Neuronal stem cell (in vitro differentiated cells): ENCODE measurements at regions not wholly inside any gene's neighbourhood (a gene's known extent, or its start where the extent isn't known, plus 50 kb on each side); places are given as distances from the start of the nearest gene placed in this dataset.
"Not testable (repeated sequence)": the region's sequence is repeated elsewhere in the genome, so short reads cannot be mapped to it uniquely, and the experiment has no call there.

Experiments used
- DNase-seq: peaks from one replicate; pipeline ENCODE4 v3.0.0-alpha.2; 2013; ENCODE audit warnings: low spot score
- H2AFZ ChIP-seq: one replicate; pipeline ENCODE4 v1.6.1; 2013; ENCODE audit warnings: mild to moderate bottlenecking, low read length, inconsistent platforms
- H2AK5ac ChIP-seq: 2 replicates; pipeline ENCODE4 v1.6.1; 2013; ENCODE audit warnings: low read depth, mild to moderate bottlenecking, inconsistent platforms, low read length, moderate library complexity, mixed read lengths
- H2BK120ac ChIP-seq: 2 replicates; pipeline ENCODE4 v1.6.1; 2013; ENCODE audit warnings: low read depth, mild to moderate bottlenecking, inconsistent platforms, low read length, moderate library complexity, mixed read lengths
- H2BK12ac ChIP-seq: one replicate; pipeline ENCODE4 v1.6.1; 2013; ENCODE audit warnings: low read length, inconsistent platforms
- H2BK15ac ChIP-seq: 2 replicates; pipeline ENCODE4 v1.6.1; 2013; ENCODE audit warnings: mild to moderate bottlenecking, low read length, inconsistent platforms, mixed read lengths
- H2BK5ac ChIP-seq: one replicate; pipeline ENCODE4 v1.6.1; 2013; ENCODE audit warnings: inconsistent platforms, mild to moderate bottlenecking, low read length, moderate library complexity
- H3K14ac ChIP-seq: one replicate; pipeline ENCODE4 v1.6.1; 2013; ENCODE audit warnings: low read length, inconsistent platforms
- H3K18ac ChIP-seq: 2 replicates; pipeline ENCODE4 v1.6.1; 2013; ENCODE audit warnings: low read length, inconsistent platforms
- H3K23ac ChIP-seq: 2 replicates; pipeline ENCODE4 v1.6.1; 2013; ENCODE audit warnings: low read depth, mild to moderate bottlenecking, mixed read lengths, low read length, inconsistent platforms; ENCODE audit not compliant: poor library complexity
- H3K27ac ChIP-seq: replicated peaks from 3 replicates; pipeline ENCODE4 v1.5.1; 2013; ENCODE audit warnings: low read length, inconsistent platforms
- H3K27me3 ChIP-seq, 3 experiments: 2 replicates each; pipeline ENCODE4 v1.6.1; 2013; ENCODE audit warnings: low read length in 3 of 3, mild to moderate bottlenecking in 2 of 3, inconsistent platforms in 1 of 3, low read depth in 1 of 3, mixed read lengths in 1 of 3, moderate library complexity in 1 of 3; ENCODE audit not compliant: control insufficient read depth in 3 of 3, insufficient read depth in 3 of 3
- H3K36me3 ChIP-seq, 2 donors: replicated peaks in 1 of 2; 2 replicates each; pipeline ENCODE4 v1.6.1; 2013; ENCODE audit warnings: low read length in 2 of 2; ENCODE audit not compliant: control insufficient read depth in 2 of 2, insufficient read depth in 2 of 2
- H3K4ac ChIP-seq: 2 replicates; pipeline ENCODE4 v1.6.1; 2013; ENCODE audit warnings: inconsistent platforms, mild to moderate bottlenecking, low read length, moderate library complexity
- H3K4me1 ChIP-seq, 2 donors: 1 replicate in 1 of 2; 2 replicates in 1 of 2; pipeline ENCODE4 v1.6.1; 2013; ENCODE audit warnings: low read length in 2 of 2, low read depth in 1 of 2; ENCODE audit not compliant: control insufficient read depth in 2 of 2, insufficient read depth in 1 of 2
- H3K4me2 ChIP-seq: one replicate; pipeline ENCODE4 v1.6.1; 2013; ENCODE audit warnings: mild to moderate bottlenecking, low read length, inconsistent platforms; ENCODE audit not compliant: insufficient read depth, poor library complexity, severe bottlenecking
- H3K4me3 ChIP-seq, 2 donors: 2 replicates each; pipeline ENCODE4 v1.5.1; 2013; ENCODE audit warnings: low read length in 2 of 2, mild to moderate bottlenecking in 2 of 2, inconsistent platforms in 1 of 2, moderate library complexity in 1 of 2
- H3K79me1 ChIP-seq: one replicate; pipeline ENCODE4 v1.6.1; 2013; ENCODE audit warnings: low read depth, mild to moderate bottlenecking, inconsistent platforms, low read length, moderate library complexity
- H3K9ac ChIP-seq: one replicate; pipeline ENCODE4 v1.6.1; 2013; ENCODE audit warnings: mild to moderate bottlenecking, low read depth, low read length, inconsistent platforms; ENCODE audit not compliant: poor library complexity
- H3K9me3 ChIP-seq, 2 donors: replicated peaks in 1 of 2; 2 replicates each; pipeline versions ENCODE3 to v1.6.1; 2013; ENCODE audit warnings: low read length in 2 of 2, mild to moderate bottlenecking in 2 of 2, inconsistent platforms in 1 of 2, low read depth in 1 of 2, mixed read lengths in 1 of 2, moderate library complexity in 1 of 2; ENCODE audit not compliant: control insufficient read depth in 2 of 2, insufficient read depth in 1 of 2
- H4K8ac ChIP-seq: one replicate; pipeline ENCODE4 v1.6.1; 2013; ENCODE audit warnings: low read depth, mild to moderate bottlenecking, inconsistent platforms, low read length, moderate library complexity
- H4K91ac ChIP-seq: one replicate; pipeline ENCODE4 v1.6.1; 2013; ENCODE audit warnings: low read length, low read depth, mild to moderate bottlenecking, inconsistent platforms; ENCODE audit not compliant: poor library complexity
- WGBS, 2 donors: extraction: QIAGEN DNeasy Blood & Tissue Kit; methylation state at CpG; one replicate each; pipeline ENCODE4 v1.1.7; 2013; ENCODE audit warnings: missing lambda C conversion rate in 2 of 2, mixed read lengths in 1 of 2; ENCODE audit not compliant: insufficient read length in 2 of 2, insufficient replicate concordance in 1 of 2; ENCODE audit errors: extremely low coverage in 2 of 2; 5-methylcytosine and 5-hydroxymethylcytosine counted together

- no CpG with 5 or more reads among the region's 9 CpGs for WGBS, 2 donors
- Histone ChIP-seq H3K18ac (peak overlapping the region; percentile 1), H3K14ac (no peak overlapping the region), H3K9ac (no peak overlapping the region), H3K9me3 (no peaks in the 10 kb centered on the region), H3K4me2 (no peak overlapping the region), H4K8ac (no peak overlapping the region), H3K27ac (no peak overlapping the region), H3K23ac (no peak overlapping the region), H2AK5ac (no peak overlapping the region), H3K4ac (no peak overlapping the region), H3K79me1 (peaks cover 2% of the 10 kb centered on the region), H3K4me3 (no peak overlapping the region), H2BK120ac (no peak overlapping the region), H2BK15ac (peak overlapping the region; percentile 58), H2AFZ (no peak overlapping the region), H4K91ac (no peak overlapping the region), H3K4me1 (peaks cover 0 to 2% of the 10 kb centered on the region in 2 donors), H2BK5ac (no peak overlapping the region), H2BK12ac (no peak overlapping the region), H3K27me3 (peaks cover 0 to 13% (median 0%) of the 10 kb centered on the region in 3 experiments), H3K36me3 (no peaks in the 10 kb centered on the region)
- no peak for DNase-seq
Measured at GRCh38 chr1:10920063-10920626, 92.3 kb upstream of the TARDBP start.

GRCh38 chr1:10922315-10923060, 90.0 kb upstream of the TARDBP start:
- H2AK5ac ChIP-seq, H4K91ac ChIP-seq, H3K14ac ChIP-seq, H3K4me1 ChIP-seq, H2BK15ac ChIP-seq, H2BK5ac ChIP-seq, H2BK120ac ChIP-seq, H3K4me3 ChIP-seq, H2BK12ac ChIP-seq, H3K79me1 ChIP-seq, H4K8ac ChIP-seq, H3K4me2 ChIP-seq, DNase-seq, H3K9me3 ChIP-seq, H3K18ac ChIP-seq, H3K27ac ChIP-seq, H3K23ac ChIP-seq, H3K4ac ChIP-seq, H3K9ac ChIP-seq, H3K36me3 ChIP-seq, H2AFZ ChIP-seq: not testable (repeated sequence)
- WGBS, 2 donors, result no CpG with 5 or more reads among the region's 8 CpGs
- H3K27me3 ChIP-seq, result peaks cover 0 to 13% (median 0%) of the 10 kb centered on the region in 3 experiments

DNA sequence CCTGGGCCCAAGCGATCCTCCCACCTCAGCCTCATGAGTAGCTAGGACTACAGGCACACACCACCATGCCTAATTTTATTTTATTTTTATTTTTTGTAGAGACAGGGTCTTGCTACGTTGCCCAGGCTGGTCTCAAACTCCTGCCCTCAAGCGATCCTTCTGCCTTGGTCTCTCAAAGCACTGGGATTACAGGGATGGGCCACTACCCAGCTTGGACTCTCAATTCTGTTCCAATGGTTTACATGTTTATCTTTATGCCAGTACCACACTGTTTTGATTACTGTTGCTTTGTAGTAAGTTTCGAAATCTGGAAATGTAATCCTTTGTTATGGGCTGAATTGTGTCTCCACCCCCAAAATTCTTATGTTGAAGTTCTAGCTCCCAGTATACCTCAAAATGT, 88.4 kb upstream of the TARDBP start:
- WGBS, 2 donors, result no CpG with 5 or more reads among the region's 4 CpGs
- H3K36me3 ChIP-seq, result no peaks in the 10 kb centered on the region
- no peak overlapping the region for H4K91ac ChIP-seq
- no peak overlapping the region for H3K14ac ChIP-seq
- H3K9ac ChIP-seq, result no peak overlapping the region
- peaks cover 6 to 8% of the 10 kb centered on the region in 2 donors for H3K9me3 ChIP-seq
- no peak overlapping the region for H2AK5ac ChIP-seq
- H3K79me1 ChIP-seq, result peaks cover 2% of the 10 kb centered on the region
- H2BK15ac ChIP-seq, result no peak overlapping the region
- H3K27me3 ChIP-seq, result peaks cover 0 to 3% (median 0%) of the 10 kb centered on the region in 3 experiments
- no peak overlapping the region for H3K4me2 ChIP-seq
- H3K18ac ChIP-seq, result no peak overlapping the region
- no peaks in the 10 kb centered on the region for H3K4me1 ChIP-seq
- H2BK5ac ChIP-seq, result no peak overlapping the region
- no peak overlapping the region for H4K8ac ChIP-seq
- no peak overlapping the region for H3K23ac ChIP-seq
- no peak overlapping the region for H2BK120ac ChIP-seq
- H3K4ac ChIP-seq, result no peak overlapping the region
- no peak overlapping the region for H3K4me3 ChIP-seq
- H3K27ac ChIP-seq, result no peak overlapping the region
- no peak overlapping the region for H2AFZ ChIP-seq
- H2BK12ac ChIP-seq, result no peak overlapping the region
- no peak for DNase-seq

GRCh38 chr1:10928654-10929053, 83.8 kb upstream of the TARDBP start:
- no peaks in the 10 kb centered on the region for H3K4me1 ChIP-seq
- no peak overlapping the region for H2AK5ac ChIP-seq
- no peak overlapping the region for H2BK12ac ChIP-seq
- H3K23ac ChIP-seq, result no peak overlapping the region
- H2BK5ac ChIP-seq, result no peak overlapping the region
- no peak overlapping the region for H4K8ac ChIP-seq
- H3K27me3 ChIP-seq, result no peaks in the 10 kb centered on the region
- no peak overlapping the region for H3K18ac ChIP-seq
- H3K9ac ChIP-seq, result no peak overlapping the region
- no peak for DNase-seq
- no peak overlapping the region for H3K27ac ChIP-seq
- no peak overlapping the region for H3K14ac ChIP-seq
- H3K4me3 ChIP-seq, result peak overlapping the region in 1 of 2 donors; percentile 25
- H3K4ac ChIP-seq, result no peak overlapping the region
- no peaks in the 10 kb centered on the region for H3K36me3 ChIP-seq
- no peak overlapping the region for H3K4me2 ChIP-seq
- no peak overlapping the region for H2BK15ac ChIP-seq
- WGBS, 2 donors, result no CpG with 5 or more reads among the region's 4 CpGs
- H4K91ac ChIP-seq, result no peak overlapping the region
- peaks cover 2% of the 10 kb centered on the region for H3K79me1 ChIP-seq
- no peak overlapping the region for H2BK120ac ChIP-seq
- H2AFZ ChIP-seq, result no peak overlapping the region
- peaks cover 6 to 10% of the 10 kb centered on the region in 2 donors for H3K9me3 ChIP-seq
